Progenitor cell of endocrine pancreas (in vitro differentiated cells): ENCODE measurements at regions not wholly inside any gene's neighbourhood (a gene's known extent, or its start where the extent isn't known, plus 50 kb on each side); places are given as distances from the start of the nearest gene placed in this dataset.

Experiments
- DNase-seq: peaks from one replicate; pipeline ENCODE4 v3.0.0; 2021; ENCODE audit warnings: low spot score; ENCODE audit not compliant: unreplicated experiment
- H3K27ac Mint-ChIP-seq: 2 replicates; pipeline ENCODE4 v1.8.0; 2021; ENCODE audit warnings: mild to moderate bottlenecking, moderate library complexity, mixed read lengths
- H3K27me3 Mint-ChIP-seq: 2 replicates; pipeline ENCODE4 v1.8.0; 2021; ENCODE audit warnings: mixed read lengths
- H3K36me3 Mint-ChIP-seq: 2 replicates; pipeline ENCODE4 v1.8.0; 2022; ENCODE audit warnings: mixed read lengths; ENCODE audit not compliant: insufficient read depth
- H3K4me1 Mint-ChIP-seq: 2 replicates; pipeline ENCODE4 v1.8.0; 2021; ENCODE audit warnings: low read depth, mixed read lengths
- H3K4me3 Mint-ChIP-seq: 2 replicates; pipeline ENCODE4 v1.8.0; 2021; ENCODE audit warnings: low read depth, mild to moderate bottlenecking, moderate library complexity, mixed read lengths
- H3K9me3 Mint-ChIP-seq: 2 replicates; pipeline ENCODE4 v1.8.0; 2021; ENCODE audit warnings: low read depth, mixed read lengths
- TF ChIP-seq, protein P1 (sequence below): fragments of 200-600 bp; sonication (generic); IDR thresholded peaks from one replicate; pipeline ENCODE4 v1.5.0; 2021; ENCODE audit warnings: antibody characterized with exemption, mild to moderate bottlenecking; ENCODE audit not compliant: unreplicated experiment

DNA sequence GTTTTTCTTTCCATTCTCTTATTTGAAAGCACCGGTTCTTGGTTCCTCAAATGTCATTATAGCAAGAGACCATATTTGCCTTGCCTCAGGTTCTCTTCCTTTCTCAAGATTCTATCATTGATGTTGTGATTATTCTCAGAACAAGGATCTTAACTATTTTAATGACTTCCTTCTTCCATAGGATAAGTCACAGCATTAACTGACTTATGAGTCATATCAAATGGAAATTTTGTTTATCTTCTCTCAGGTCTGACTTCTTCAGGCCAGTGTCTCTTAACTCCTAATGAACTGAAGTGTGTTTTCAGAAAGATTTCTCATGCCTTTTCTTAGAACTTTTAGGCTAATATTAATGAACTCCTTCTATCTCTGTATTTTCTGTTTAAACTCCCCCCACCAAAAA lies 794.6 kb upstream of the LRRN3 start:
- Mint-ChIP-seq H3K4me1 (peaks cover 12% of the 10 kb centered on the region), H3K4me3 (no peak overlapping the region), H3K36me3 (no peaks in the 10 kb centered on the region), H3K27ac (no peak overlapping the region), H3K9me3 (peaks cover 10% of the 10 kb centered on the region), H3K27me3 (no peaks in the 10 kb centered on the region)
- DNase-seq: no peak
- TF ChIP-seq, protein P1, sequence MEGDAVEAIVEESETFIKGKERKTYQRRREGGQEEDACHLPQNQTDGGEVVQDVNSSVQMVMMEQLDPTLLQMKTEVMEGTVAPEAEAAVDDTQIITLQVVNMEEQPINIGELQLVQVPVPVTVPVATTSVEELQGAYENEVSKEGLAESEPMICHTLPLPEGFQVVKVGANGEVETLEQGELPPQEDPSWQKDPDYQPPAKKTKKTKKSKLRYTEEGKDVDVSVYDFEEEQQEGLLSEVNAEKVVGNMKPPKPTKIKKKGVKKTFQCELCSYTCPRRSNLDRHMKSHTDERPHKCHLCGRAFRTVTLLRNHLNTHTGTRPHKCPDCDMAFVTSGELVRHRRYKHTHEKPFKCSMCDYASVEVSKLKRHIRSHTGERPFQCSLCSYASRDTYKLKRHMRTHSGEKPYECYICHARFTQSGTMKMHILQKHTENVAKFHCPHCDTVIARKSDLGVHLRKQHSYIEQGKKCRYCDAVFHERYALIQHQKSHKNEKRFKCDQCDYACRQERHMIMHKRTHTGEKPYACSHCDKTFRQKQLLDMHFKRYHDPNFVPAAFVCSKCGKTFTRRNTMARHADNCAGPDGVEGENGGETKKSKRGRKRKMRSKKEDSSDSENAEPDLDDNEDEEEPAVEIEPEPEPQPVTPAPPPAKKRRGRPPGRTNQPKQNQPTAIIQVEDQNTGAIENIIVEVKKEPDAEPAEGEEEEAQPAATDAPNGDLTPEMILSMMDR: no peak

DNA sequence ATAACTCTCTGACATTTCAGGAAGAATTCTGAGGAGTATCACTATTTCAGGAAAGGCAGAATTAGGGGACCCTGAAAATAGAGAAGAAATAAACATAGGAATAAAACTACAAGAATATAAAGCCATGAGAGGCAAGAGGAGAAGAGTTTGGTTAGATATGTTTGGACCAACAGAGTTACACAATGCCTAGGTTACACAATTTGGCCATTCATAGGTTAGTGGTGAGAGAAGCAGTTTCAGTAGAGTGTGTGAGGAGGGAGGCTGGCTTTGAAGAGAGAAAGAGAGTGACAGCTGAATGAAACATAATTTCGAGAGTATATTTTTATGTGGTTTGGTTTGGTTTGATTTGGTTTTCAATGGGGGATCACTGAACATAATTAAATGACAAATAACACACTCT lies 783.2 kb upstream of the LRRN3 start:
- H3K27me3 Mint-ChIP-seq: no peaks in the 10 kb centered on the region
- H3K27ac Mint-ChIP-seq: no peak overlapping the region
- no peaks in the 10 kb centered on the region for H3K4me1 Mint-ChIP-seq
- no peak overlapping the region for H3K4me3 Mint-ChIP-seq
- DNase-seq: no peak
- H3K36me3 Mint-ChIP-seq: peaks cover 2% of the 10 kb centered on the region
- peaks cover 19% of the 10 kb centered on the region for H3K9me3 Mint-ChIP-seq
- TF ChIP-seq, protein P1: no peak

DNA sequence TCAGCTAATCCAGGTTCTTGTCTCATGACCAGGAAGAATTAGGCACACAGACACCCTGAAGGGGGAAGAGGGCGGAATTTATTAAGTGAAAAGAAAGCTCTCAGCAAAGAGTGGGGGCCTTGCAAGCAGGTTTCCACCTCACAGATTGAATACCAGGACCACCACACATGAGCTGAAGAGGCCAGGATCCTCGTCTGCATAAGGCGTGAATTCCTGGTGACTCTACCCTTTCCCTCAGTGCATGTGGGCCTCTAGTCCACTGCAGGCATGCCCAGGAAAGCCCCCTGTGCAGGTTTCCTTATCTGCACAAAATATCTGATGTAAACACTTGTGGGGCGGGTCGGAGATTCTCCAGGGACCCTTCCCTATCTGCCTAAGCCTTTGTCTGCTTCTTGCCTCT lies 782.1 kb upstream of the LRRN3 start:
- Mint-ChIP-seq H3K4me3 (no peak overlapping the region), H3K27ac (no peak overlapping the region), H3K4me1 (no peaks in the 10 kb centered on the region)

DNA sequence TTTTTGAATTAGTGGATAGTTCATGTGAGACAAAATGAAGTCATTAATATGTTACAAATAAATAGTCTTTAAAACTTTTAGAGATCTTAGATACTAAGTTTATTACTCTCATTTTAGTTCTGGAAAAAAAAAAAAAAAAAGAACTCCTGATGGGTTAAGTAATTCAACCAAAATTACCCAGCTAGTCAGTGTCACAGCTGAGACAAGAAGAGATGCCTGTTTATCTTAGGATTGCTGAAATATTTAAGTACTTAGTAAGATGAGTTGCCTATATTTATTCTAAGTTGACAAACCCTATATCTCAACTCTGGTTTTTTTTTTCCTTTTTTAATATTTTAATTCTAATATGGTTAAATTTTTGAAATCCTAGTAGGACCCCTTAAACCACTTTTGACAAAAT lies 781.0 kb upstream of the LRRN3 start:
- TF ChIP-seq, protein P1: no peak
- Mint-ChIP-seq H3K9me3 (peaks cover 19% of the 10 kb centered on the region), H3K27me3 (no peaks in the 10 kb centered on the region), H3K4me3 (no peak overlapping the region), H3K27ac (no peak overlapping the region), H3K36me3 (peaks cover 2% of the 10 kb centered on the region), H3K4me1 (no peaks in the 10 kb centered on the region)
- no peak for DNase-seq

More for the DNA sequence above, 782.1 kb upstream of the LRRN3 start:
- DNase-seq: no peak
- peaks cover 2% of the 10 kb centered on the region for H3K36me3 Mint-ChIP-seq
- TF ChIP-seq, protein P1: no peak
- no peaks in the 10 kb centered on the region for H3K27me3 Mint-ChIP-seq
- peaks cover 19% of the 10 kb centered on the region for H3K9me3 Mint-ChIP-seq

DNA sequence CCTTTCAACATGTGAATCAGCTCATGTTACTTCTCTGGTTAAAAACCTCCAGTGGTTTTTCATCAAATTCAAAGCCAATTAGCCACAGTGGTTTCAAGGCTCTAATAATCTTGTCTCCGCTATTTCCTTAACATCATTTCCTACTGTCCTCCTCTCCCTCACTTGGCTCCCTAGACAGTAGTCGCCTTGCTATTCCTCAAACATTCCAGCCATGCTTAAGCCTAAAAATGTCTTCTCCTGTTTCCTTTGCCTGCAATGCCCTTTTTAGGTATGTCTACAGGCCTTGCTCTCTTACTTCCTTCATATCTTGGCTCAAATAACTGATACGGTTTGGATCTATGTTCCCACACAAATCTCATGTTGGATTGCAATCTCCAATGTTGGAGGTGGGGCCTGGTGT lies 779.4 kb upstream of the LRRN3 start:
- Mint-ChIP-seq H3K27ac (no peak overlapping the region), H3K36me3 (peaks cover 2% of the 10 kb centered on the region), H3K27me3 (no peaks in the 10 kb centered on the region), H3K4me1 (no peaks in the 10 kb centered on the region), H3K9me3 (peaks cover 20% of the 10 kb centered on the region), H3K4me3 (no peak overlapping the region)
- no peak for DNase-seq
- TF ChIP-seq, protein P1: no peak
